ENCODE measurements at regions not wholly inside any gene's neighbourhood (a gene's known extent, or its start where the extent isn't known, plus 50 kb on each side); places are given as distances from the start of the nearest gene placed in this dataset.

- DNase-seq (ENCODE audit: low spot score) = no peak
- Histone ChIP-seq H3K4me3 (no peak overlapping the region), H3K27ac (no peak overlapping the region)
These were observed 92.5 kb upstream of the SIM2 start for GRCh38 chr21:36606287-36606982.

GRCh38 chr21:36606983-36607325 lies 92.0 kb upstream of the SIM2 start:
- TF ChIP-seq, protein P1, sequence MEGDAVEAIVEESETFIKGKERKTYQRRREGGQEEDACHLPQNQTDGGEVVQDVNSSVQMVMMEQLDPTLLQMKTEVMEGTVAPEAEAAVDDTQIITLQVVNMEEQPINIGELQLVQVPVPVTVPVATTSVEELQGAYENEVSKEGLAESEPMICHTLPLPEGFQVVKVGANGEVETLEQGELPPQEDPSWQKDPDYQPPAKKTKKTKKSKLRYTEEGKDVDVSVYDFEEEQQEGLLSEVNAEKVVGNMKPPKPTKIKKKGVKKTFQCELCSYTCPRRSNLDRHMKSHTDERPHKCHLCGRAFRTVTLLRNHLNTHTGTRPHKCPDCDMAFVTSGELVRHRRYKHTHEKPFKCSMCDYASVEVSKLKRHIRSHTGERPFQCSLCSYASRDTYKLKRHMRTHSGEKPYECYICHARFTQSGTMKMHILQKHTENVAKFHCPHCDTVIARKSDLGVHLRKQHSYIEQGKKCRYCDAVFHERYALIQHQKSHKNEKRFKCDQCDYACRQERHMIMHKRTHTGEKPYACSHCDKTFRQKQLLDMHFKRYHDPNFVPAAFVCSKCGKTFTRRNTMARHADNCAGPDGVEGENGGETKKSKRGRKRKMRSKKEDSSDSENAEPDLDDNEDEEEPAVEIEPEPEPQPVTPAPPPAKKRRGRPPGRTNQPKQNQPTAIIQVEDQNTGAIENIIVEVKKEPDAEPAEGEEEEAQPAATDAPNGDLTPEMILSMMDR (IDR thresholded peaks at IDR 0.05) = no peak
- Histone ChIP-seq H3K27ac (no peak overlapping the region), H3K4me3 (no peak overlapping the region)
- no peak for DNase-seq (ENCODE audit: low spot score)

More at GRCh38 chr21:36606287-36606982, 92.5 kb upstream of the SIM2 start:
- TF ChIP-seq, protein P1 (IDR thresholded peaks at IDR 0.05) = no peak

GRCh38 chr21:36608041-36608896 lies 90.6 kb upstream of the SIM2 start:
- Histone ChIP-seq H3K4me3 (no peak overlapping the region), H3K27ac (no peak overlapping the region)
- no peak for DNase-seq (ENCODE audit: low spot score)
- TF ChIP-seq, protein P1 (IDR thresholded peaks at IDR 0.05) = no peak

DNA sequence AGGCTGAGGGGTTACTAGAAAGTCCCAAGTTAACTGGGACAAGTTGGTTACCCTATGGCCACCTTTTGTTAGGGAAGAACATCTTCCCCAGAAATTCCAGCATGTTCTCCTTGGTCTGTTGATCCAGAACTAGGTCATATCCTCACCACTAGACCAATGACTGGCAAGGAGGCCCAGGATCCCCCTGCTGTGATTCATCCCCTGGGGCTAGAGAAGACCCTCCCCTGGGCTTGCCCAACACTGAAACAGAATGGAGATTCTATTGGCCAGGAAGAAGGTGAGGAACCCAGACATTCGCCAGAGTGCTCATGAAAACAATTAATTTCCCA lies 90.1 kb upstream of the SIM2 start:
- H3K27ac ChIP-seq = no peak overlapping the region
- TF ChIP-seq, protein P1 (IDR thresholded peaks at IDR 0.05) = no peak
- no peak for DNase-seq (ENCODE audit: low spot score)
- no peak overlapping the region for H3K4me3 ChIP-seq

GRCh38 chr21:36609654-36610053 lies 89.3 kb upstream of the SIM2 start:
- no peak overlapping the region for H3K4me3 ChIP-seq

DNA sequence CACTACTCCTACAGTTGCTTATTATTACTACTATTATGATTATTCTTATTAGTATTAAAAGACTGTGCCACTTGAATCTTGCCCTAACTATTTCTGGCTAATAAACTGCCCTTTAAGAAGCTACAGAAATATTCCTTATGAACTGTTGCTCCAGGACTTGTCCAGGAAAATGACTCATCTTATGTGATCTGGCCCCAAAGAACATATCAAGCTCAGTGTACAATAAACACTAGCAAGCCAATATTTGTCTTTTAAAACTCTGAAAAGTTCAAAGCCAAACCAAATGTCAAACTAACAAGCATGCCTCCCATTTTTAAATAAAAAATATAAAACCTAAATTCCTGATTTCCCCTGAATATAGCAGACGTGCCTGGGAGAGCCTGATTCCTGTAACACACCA lies 88.7 kb upstream of the SIM2 start:
- no peak overlapping the region for H3K4me3 ChIP-seq
- H3K27ac ChIP-seq = no peak overlapping the region
- TF ChIP-seq, protein P1 (IDR thresholded peaks at IDR 0.05) = no peak
- no peak for DNase-seq (ENCODE audit: low spot score)

More at GRCh38 chr21:36609654-36610053, 89.3 kb upstream of the SIM2 start:
- H3K27ac ChIP-seq = no peak overlapping the region
- DNase-seq (ENCODE audit: low spot score) = no peak
- TF ChIP-seq, protein P1 (IDR thresholded peaks at IDR 0.05) = no peak

- no peak for DNase-seq (ENCODE audit: low spot score)
- TF ChIP-seq, protein P1 (IDR thresholded peaks at IDR 0.05) = no peak
- no peak overlapping the region for H3K27ac ChIP-seq
- H3K4me3 ChIP-seq = no peak overlapping the region
These were observed 88.0 kb upstream of the SIM2 start for GRCh38 chr21:36610935-36611334.

Data from coronary artery (tissue), 2 donors.